OCI-LY1 (cell line): ENCODE measurements at regions not wholly inside any gene's neighbourhood (a gene's known extent, or its start where the extent isn't known, plus 50 kb on each side); places are given as distances from the start of the nearest gene placed in this dataset.

ENCODE experiments used
- CTCF ChIP-seq: fragments of 200-600 bp; sonication (generic), shearing (Covaris generic); IDR thresholded peaks from 2 replicates; pipeline ENCODE4 v1.5.1; 2017; ENCODE audit warnings: mild to moderate bottlenecking, antibody characterized with exemption, low read length, moderate library complexity, mixed read lengths
- EZH2 ChIP-seq: fragments of 200-600 bp; sonication (generic), shearing (Covaris generic); IDR thresholded peaks from 2 replicates; pipeline ENCODE4 v1.8.0; 2017; ENCODE audit warnings: borderline replicate concordance, mixed run types, mild to moderate bottlenecking, antibody characterized with exemption, low read length, moderate library complexity, mixed read lengths

- TF ChIP-seq CTCF, result no peak
- TF ChIP-seq EZH2, result no peak
These were observed 531.0 kb upstream of the ZFP42 start for GRCh38 chr4:187464573-187464972.
